H9 (cell line): ENCODE measurements at regions not wholly inside any gene's neighbourhood (a gene's known extent, or its start where the extent isn't known, plus 50 kb on each side); places are given as distances from the start of the nearest gene placed in this dataset.

ENCODE experiments used
- DNase-seq: peaks from one replicate; pipeline ENCODE4 v3.0.0-alpha.2; 2017
- H2AFZ ChIP-seq: one replicate; pipeline ENCODE4 v1.6.1; 2013; ENCODE audit warnings: mild to moderate bottlenecking, low read length, control low read depth, moderate library complexity
- H2AK5ac ChIP-seq: 2 replicates; pipeline ENCODE4 v1.6.1; 2013; ENCODE audit warnings: low read length, control low read depth, mixed read lengths; ENCODE audit not compliant: insufficient read length
- H2BK120ac ChIP-seq: one replicate; pipeline ENCODE4 v1.6.1; 2013; ENCODE audit warnings: low read depth, mild to moderate bottlenecking, low read length, control low read depth, inconsistent platforms; ENCODE audit not compliant: poor library complexity, severe bottlenecking
- H2BK12ac ChIP-seq: 2 replicates; pipeline ENCODE4 v1.6.1; 2013; ENCODE audit warnings: low read length, control low read depth, mixed read lengths, low read depth; ENCODE audit not compliant: insufficient read length
- H2BK15ac ChIP-seq: 2 replicates; pipeline ENCODE4 v1.6.1; 2013; ENCODE audit warnings: low read depth, low read length, control low read depth
- H2BK20ac ChIP-seq: one replicate; pipeline ENCODE4 v1.6.1; 2013; ENCODE audit warnings: low read depth, mild to moderate bottlenecking, low read length, control low read depth, inconsistent platforms; ENCODE audit not compliant: poor library complexity, severe bottlenecking
- H2BK5ac ChIP-seq: 2 replicates; pipeline ENCODE4 v1.6.1; 2013; ENCODE audit warnings: low read length, control low read depth, mixed read lengths; ENCODE audit not compliant: insufficient read length
- H3K14ac ChIP-seq: 2 replicates; pipeline ENCODE4 v1.6.1; 2013; ENCODE audit warnings: low read length, control low read depth; ENCODE audit not compliant: insufficient read depth
- H3K18ac ChIP-seq: 2 replicates; pipeline ENCODE4 v1.6.1; 2013; ENCODE audit warnings: low read depth, mild to moderate bottlenecking, mixed read lengths, low read length, control low read depth; ENCODE audit not compliant: insufficient read length
- H3K23ac ChIP-seq: 2 replicates; pipeline ENCODE4 v1.6.1; 2013; ENCODE audit warnings: low read length, control low read depth, mixed read lengths, low read depth; ENCODE audit not compliant: insufficient read length
- H3K23me2 ChIP-seq: 2 replicates; pipeline ENCODE4 v1.6.1; 2013; ENCODE audit warnings: low read depth, mild to moderate bottlenecking, mixed read lengths, low read length, control low read depth; ENCODE audit not compliant: insufficient read length, poor library complexity, severe bottlenecking
- H3K27ac ChIP-seq: 2 replicates; pipeline ENCODE4 v1.5.1; 2013; ENCODE audit warnings: low read length, control low read depth, mixed read lengths, low read depth; ENCODE audit not compliant: insufficient read length
- H3K27me3 ChIP-seq: 2 replicates; pipeline ENCODE4 v1.6.1; 2013; ENCODE audit warnings: low read length, control low read depth, inconsistent platforms; ENCODE audit not compliant: insufficient read depth
- H3K4ac ChIP-seq: 2 replicates; pipeline ENCODE4 v1.6.1; 2013; ENCODE audit warnings: low read depth, mild to moderate bottlenecking, control low read depth, inconsistent platforms, low read length, moderate library complexity
- H3K4me1 ChIP-seq: 2 replicates; pipeline ENCODE4 v1.6.1; 2013; ENCODE audit warnings: low read length, control low read depth, inconsistent platforms; ENCODE audit not compliant: insufficient read depth
- H3K4me2 ChIP-seq: 2 replicates; pipeline ENCODE4 v1.6.1; 2013; ENCODE audit warnings: low read length, control low read depth, mixed read lengths; ENCODE audit not compliant: insufficient read length, insufficient read depth
- H3K56ac ChIP-seq: 2 replicates; pipeline ENCODE4 v1.6.1; 2013; ENCODE audit warnings: low read depth, mild to moderate bottlenecking, mixed read lengths, low read length, control low read depth; ENCODE audit not compliant: insufficient read length
- H3K79me1 ChIP-seq: 2 replicates; pipeline ENCODE4 v1.6.1; 2013; ENCODE audit warnings: low read depth, mild to moderate bottlenecking, moderate library complexity, low read length, control low read depth, inconsistent platforms; ENCODE audit not compliant: insufficient read depth, poor library complexity, severe bottlenecking
- H3K79me2 ChIP-seq: 2 replicates; pipeline ENCODE4 v1.6.1; 2013; ENCODE audit warnings: low read length, control low read depth, inconsistent platforms; ENCODE audit not compliant: insufficient read depth
- H3K9ac ChIP-seq: 2 replicates; pipeline ENCODE4 v1.6.1; 2013; ENCODE audit warnings: low read length, control low read depth, mixed read lengths; ENCODE audit not compliant: insufficient read length; ENCODE audit errors: extremely low read depth
- H3K9me3 ChIP-seq: one replicate; pipeline ENCODE4 v1.6.1; 2013; ENCODE audit warnings: low read depth, low read length, inconsistent platforms; ENCODE audit not compliant: control insufficient read depth
- H3T11ph ChIP-seq: one replicate; pipeline ENCODE4 v1.6.1; 2013; ENCODE audit warnings: mild to moderate bottlenecking, low read length, control low read depth, inconsistent platforms
- H4K20me1 ChIP-seq: one replicate; pipeline ENCODE4 v1.6.1; 2013; ENCODE audit not compliant: control insufficient read depth, insufficient read length, insufficient read depth
- H4K5ac ChIP-seq: 2 replicates; pipeline ENCODE4 v1.6.1; 2013; ENCODE audit warnings: low read depth, mild to moderate bottlenecking, mixed read lengths, low read length, control low read depth; ENCODE audit not compliant: insufficient read length
- H4K8ac ChIP-seq: replicated peaks from 2 replicates; pipeline ENCODE4 v1.6.1; 2013; ENCODE audit warnings: low read length, control low read depth, mixed read lengths, low read depth; ENCODE audit not compliant: insufficient read length
- H4K91ac ChIP-seq: 2 replicates; pipeline ENCODE4 v1.6.1; 2013; ENCODE audit warnings: low read depth, mild to moderate bottlenecking, moderate library complexity, mixed read lengths, low read length, control low read depth; ENCODE audit not compliant: insufficient read length
- H3K27ac Mint-ChIP-seq, 3 experiments: 2 replicates in 2 of 3; 3 replicates in 1 of 3; pipeline ENCODE4 v1.8.0; 2020 to 2021; ENCODE audit warnings: mixed read lengths in 3 of 3, mild to moderate bottlenecking in 1 of 3, moderate library complexity in 1 of 3
- H3K27me3 Mint-ChIP-seq: 2 replicates; pipeline ENCODE4 v1.8.0; 2021; ENCODE audit warnings: low read depth, mild to moderate bottlenecking, moderate library complexity, mixed read lengths
- H3K36me3 Mint-ChIP-seq, 3 experiments: 2 replicates in 2 of 3; 3 replicates in 1 of 3; pipeline ENCODE4 v1.8.0; 2020 to 2021; ENCODE audit warnings: low read depth in 3 of 3, mixed read lengths in 3 of 3; ENCODE audit not compliant: insufficient read depth in 1 of 3
- H3K4me1 Mint-ChIP-seq, 2 experiments: 2 replicates each; pipeline ENCODE4 v1.8.0; 2020; ENCODE audit warnings: mixed read lengths in 2 of 2
- H3K4me3 Mint-ChIP-seq, 2 experiments: 2 replicates in 1 of 2; 3 replicates in 1 of 2; pipeline ENCODE4 v1.8.0; 2020 to 2021; ENCODE audit warnings: mild to moderate bottlenecking in 2 of 2, mixed read lengths in 2 of 2, moderate library complexity in 1 of 2
- H3K9me3 Mint-ChIP-seq, 2 experiments: 2 replicates in 1 of 2; 3 replicates in 1 of 2; pipeline ENCODE4 v1.8.0; 2020; ENCODE audit warnings: mild to moderate bottlenecking in 2 of 2, mixed read lengths in 2 of 2, moderate library complexity in 1 of 2
- CTCF ChIP-seq: fragments of 200-600 bp; sonication (generic); conservative IDR thresholded peaks from 3 replicates; pipeline ENCODE4 v1.8.0; 2021; ENCODE audit warnings: antibody characterized with exemption, mild to moderate bottlenecking
- WGBS: extraction: QIAGEN DNeasy Blood & Tissue Kit; methylation state at CpG from one replicate; pipeline ENCODE4 v1.1.7; 2013; ENCODE audit warnings: missing lambda C conversion rate, low lambda C conversion rate, mixed read lengths; ENCODE audit not compliant: insufficient read length; ENCODE audit errors: extremely low coverage; 5-methylcytosine and 5-hydroxymethylcytosine counted together

GRCh38 chr11:128182844-128183243 lies 404.5 kb downstream of the ETS1 start:
- no peak overlapping the region for H2AK5ac ChIP-seq
- no peaks in the 10 kb centered on the region for H3K23me2 ChIP-seq
- no peak overlapping the region for H3K27ac ChIP-seq
- Mint-ChIP-seq H3K4me3 (no peak overlapping the region), H3K27ac (no peak overlapping the region), H3K4me1 (no peaks in the 10 kb centered on the region), H3K36me3 (peaks cover 3 to 20% (median 3%) of the 10 kb centered on the region in 3 experiments; a peak in 5 of 7 replicates), H3K27me3 (no peaks in the 10 kb centered on the region), H3K9me3 (peaks cover 19% of the 10 kb centered on the region in 2 experiments)
- no peak overlapping the region for H3K56ac ChIP-seq
- H3K23ac ChIP-seq = no peak overlapping the region
- WGBS = no CpG with 5 or more reads among the region's 1 CpG
- H4K8ac ChIP-seq = no peak overlapping the region
- no peaks in the 10 kb centered on the region for H3K79me2 ChIP-seq
- H3K14ac ChIP-seq = no peak overlapping the region
- H2BK20ac ChIP-seq = no peak overlapping the region
- no peak for TF ChIP-seq CTCF
- H2BK5ac ChIP-seq = no peak overlapping the region
- no peaks in the 10 kb centered on the region for H3K9me3 ChIP-seq
- H3K4me1 ChIP-seq = no peaks in the 10 kb centered on the region
- no peaks in the 10 kb centered on the region for H4K20me1 ChIP-seq
- no peak overlapping the region for H3K18ac ChIP-seq
- no peak overlapping the region for H4K91ac ChIP-seq
- H4K5ac ChIP-seq = no peak overlapping the region
- H3K4me2 ChIP-seq = no peak overlapping the region
- H2BK15ac ChIP-seq = no peak overlapping the region
- no peak overlapping the region for H3K4ac ChIP-seq
- no peaks in the 10 kb centered on the region for H3K27me3 ChIP-seq
- H2BK12ac ChIP-seq = no peak overlapping the region
- no peak overlapping the region for H3T11ph ChIP-seq
- H3K9ac ChIP-seq = no peak overlapping the region
- H2BK120ac ChIP-seq = no peak overlapping the region
- no peaks in the 10 kb centered on the region for H3K79me1 ChIP-seq
- DNase-seq = no peak
- H2AFZ ChIP-seq = no peak overlapping the region
